ENCODE measurements at regions not wholly inside any gene's neighbourhood (a gene's known extent, or its start where the extent isn't known, plus 50 kb on each side); places are given as distances from the start of the nearest gene placed in this dataset.

GRCh38 chr16:73217654-73218053 is 169.7 kb upstream of the ZFHX3 start:
- TF ChIP-seq, protein P1, sequence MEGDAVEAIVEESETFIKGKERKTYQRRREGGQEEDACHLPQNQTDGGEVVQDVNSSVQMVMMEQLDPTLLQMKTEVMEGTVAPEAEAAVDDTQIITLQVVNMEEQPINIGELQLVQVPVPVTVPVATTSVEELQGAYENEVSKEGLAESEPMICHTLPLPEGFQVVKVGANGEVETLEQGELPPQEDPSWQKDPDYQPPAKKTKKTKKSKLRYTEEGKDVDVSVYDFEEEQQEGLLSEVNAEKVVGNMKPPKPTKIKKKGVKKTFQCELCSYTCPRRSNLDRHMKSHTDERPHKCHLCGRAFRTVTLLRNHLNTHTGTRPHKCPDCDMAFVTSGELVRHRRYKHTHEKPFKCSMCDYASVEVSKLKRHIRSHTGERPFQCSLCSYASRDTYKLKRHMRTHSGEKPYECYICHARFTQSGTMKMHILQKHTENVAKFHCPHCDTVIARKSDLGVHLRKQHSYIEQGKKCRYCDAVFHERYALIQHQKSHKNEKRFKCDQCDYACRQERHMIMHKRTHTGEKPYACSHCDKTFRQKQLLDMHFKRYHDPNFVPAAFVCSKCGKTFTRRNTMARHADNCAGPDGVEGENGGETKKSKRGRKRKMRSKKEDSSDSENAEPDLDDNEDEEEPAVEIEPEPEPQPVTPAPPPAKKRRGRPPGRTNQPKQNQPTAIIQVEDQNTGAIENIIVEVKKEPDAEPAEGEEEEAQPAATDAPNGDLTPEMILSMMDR (IDR thresholded peaks at IDR 0.05) = no peak
- DNase-seq (ENCODE audit: low spot score) (no peak), ATAC-seq (ENCODE audit: low FRiP score) (no peak)

DNA sequence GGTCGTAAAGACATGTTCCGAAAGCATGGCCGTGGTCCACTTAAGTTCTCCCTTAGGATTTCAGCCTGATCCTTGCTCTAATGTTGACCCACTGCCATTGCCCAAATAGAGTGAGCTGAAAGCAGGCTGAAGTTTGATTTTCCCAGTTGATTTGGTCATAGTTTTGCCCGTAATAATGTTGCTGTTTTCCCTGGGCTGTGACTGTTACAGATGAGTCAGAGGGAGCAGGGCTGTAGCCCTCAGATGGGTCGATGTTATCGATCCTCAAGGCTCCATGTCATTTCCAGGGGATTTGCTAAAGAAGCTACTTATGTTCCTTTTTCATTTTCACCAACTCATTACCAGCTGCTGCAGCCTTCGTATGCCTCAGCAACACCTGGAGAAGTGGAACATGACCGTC is 169.0 kb upstream of the ZFHX3 start:
- DNase-seq (ENCODE audit: low spot score) (no peak), ATAC-seq (ENCODE audit: low FRiP score) (no peak)
- TF ChIP-seq, protein P1 (IDR thresholded peaks at IDR 0.05) = no peak

- TF ChIP-seq, protein P1 (IDR thresholded peaks at IDR 0.05) = no peak
- no peak for DNase-seq (ENCODE audit: low spot score)
- ATAC-seq (ENCODE audit: low FRiP score) = no peak
Observed at GRCh38 chr16:73215678-73216377, 167.9 kb upstream of the ZFHX3 start.

DNA sequence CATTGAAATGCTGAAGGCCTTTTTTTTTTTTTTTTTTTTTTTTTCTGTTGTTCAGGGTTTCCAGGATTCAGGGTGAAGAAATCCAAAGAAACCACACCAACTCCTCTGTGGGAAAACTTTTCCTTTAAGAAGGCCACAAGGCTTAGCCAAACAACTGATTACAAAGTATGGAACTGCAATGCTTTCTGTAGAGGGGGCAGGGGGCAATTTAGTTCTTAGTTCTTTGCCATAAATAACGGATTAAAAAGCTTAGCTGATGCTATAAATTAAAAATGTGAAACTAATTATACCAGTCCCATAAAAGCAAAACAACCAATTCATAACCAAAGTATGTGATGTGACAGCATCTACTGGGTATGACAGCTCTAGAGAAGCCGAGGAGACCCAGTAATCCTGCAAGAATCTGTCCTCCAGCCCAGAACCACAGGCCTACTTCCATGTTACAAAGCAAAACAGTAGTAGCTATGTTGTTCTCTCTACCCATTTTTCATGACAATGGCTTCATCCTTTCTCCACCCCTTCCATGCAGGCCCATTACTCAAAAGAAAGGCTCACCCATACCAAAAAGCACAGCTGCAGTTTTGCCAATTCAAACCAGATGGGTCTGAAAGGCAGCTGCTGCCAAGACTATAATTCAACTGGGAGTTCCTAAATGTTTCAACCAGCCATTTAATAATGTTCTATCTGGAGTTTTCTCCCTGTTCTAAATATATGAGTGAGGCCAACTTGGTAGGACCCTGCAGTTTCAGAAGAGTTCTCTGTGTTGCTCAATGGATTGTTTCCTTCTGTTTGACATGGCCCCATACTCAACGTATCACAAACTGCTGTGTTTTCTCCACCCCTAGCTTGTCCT is 167.1 kb upstream of the ZFHX3 start:
- ATAC-seq (ENCODE audit: low FRiP score) = no peak
- TF ChIP-seq, protein P1 (IDR thresholded peaks at IDR 0.05) = no peak
- no peak for DNase-seq (ENCODE audit: low spot score)

DNA sequence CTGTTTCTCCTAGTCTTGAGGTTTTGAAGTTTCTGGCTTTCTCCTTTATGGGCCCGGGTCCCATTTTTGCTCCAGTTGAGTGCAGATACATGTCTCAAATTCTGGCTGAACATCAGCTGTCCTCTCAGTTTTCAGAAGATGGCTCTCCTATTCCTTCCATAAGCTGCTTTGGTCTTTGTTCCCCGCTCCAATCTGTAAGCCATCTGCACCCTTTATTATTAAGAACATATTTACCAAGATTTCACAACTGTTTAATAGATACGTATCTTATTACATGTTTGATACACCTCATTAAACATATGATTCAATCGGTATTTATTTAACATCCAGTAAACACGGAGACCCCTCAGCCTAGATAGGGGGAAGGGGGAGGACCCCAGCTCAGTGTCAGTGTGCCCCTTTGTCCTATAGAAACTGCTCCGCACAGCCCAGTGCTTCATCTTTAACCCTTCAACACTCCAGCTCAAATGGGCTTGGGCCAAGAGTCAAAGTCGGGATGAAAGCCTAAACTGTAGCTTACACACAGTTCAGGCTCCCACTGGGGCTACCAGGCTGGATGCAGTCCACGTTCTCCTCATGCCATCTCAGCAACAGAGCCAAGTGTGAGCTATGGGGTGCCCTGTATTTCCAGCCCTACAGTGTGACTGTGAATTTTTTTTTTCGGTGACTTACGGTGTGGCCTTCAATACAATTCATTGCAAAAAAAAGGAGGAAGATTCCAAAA is 166.0 kb upstream of the ZFHX3 start:
- ATAC-seq (ENCODE audit: low FRiP score) (no peak), DNase-seq (ENCODE audit: low spot score) (no peak)
- TF ChIP-seq, protein P1 (IDR thresholded peaks at IDR 0.05) = no peak

- ATAC-seq (ENCODE audit: low FRiP score) = no peak
Observed at GRCh38 chr16:73212431-73212830, 164.5 kb upstream of the ZFHX3 start.

More at GRCh38 chr16:73212431-73212830, 164.5 kb upstream of the ZFHX3 start:
- no peak for DNase-seq (ENCODE audit: low spot score)
- TF ChIP-seq, protein P1 (IDR thresholded peaks at IDR 0.05) = no peak

All from omental fat pad (tissue), 3 donors.